ENCODE measurements at regions not wholly inside any gene's neighbourhood (a gene's known extent, or its start where the extent isn't known, plus 50 kb on each side); places are given as distances from the start of the nearest gene placed in this dataset.

- DNase-seq (ENCODE audit: low read depth in 1 of 2, low spot score in 2 of 2): no peak
- 87% methylated on average over 9 of the region's 9 CpGs; no CpG with 5 or more reads in 1 of the 2 experiments for WGBS, 2 experiments (ENCODE audit: extremely low coverage in 1 of 2, insufficient coverage in 1 of 2, insufficient read length in 1 of 2, insufficient replicate concordance in 2 of 2, low coverage in 1 of 2, low lambda C conversion rate in 2 of 2, missing lambda C conversion rate in 1 of 2)
- TF ChIP-seq, protein P1, sequence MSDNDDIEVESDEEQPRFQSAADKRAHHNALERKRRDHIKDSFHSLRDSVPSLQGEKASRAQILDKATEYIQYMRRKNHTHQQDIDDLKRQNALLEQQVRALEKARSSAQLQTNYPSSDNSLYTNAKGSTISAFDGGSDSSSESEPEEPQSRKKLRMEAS (IDR thresholded peaks at IDR 0.05): no peak
- no peak for TF ChIP-seq SP2 (IDR thresholded peaks at IDR 0.05; ENCODE audit: low read length)
- TF ChIP-seq PHF8 (conservative IDR thresholded peaks at IDR 0.05; ENCODE audit: low read depth, low read length): no peak
- no peak for TF ChIP-seq POLR2A (IDR thresholded peaks at IDR 0.05; ENCODE audit: control extremely low read depth in 1 of 2, low read depth in 2 of 2, low read length in 2 of 2)
- no peak for TF ChIP-seq HDAC6 (IDR thresholded peaks at IDR 0.05; ENCODE audit: low read depth, low read length)
- TF ChIP-seq CTCF (IDR thresholded peaks at IDR 0.05; ENCODE audit: control extremely low read depth in 1 of 3, insufficient read depth in 1 of 3, low read depth in 1 of 3, low read length in 3 of 3): no peak
- TF ChIP-seq, protein P2, sequence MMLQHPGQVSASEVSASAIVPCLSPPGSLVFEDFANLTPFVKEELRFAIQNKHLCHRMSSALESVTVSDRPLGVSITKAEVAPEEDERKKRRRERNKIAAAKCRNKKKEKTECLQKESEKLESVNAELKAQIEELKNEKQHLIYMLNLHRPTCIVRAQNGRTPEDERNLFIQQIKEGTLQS (IDR thresholded peaks at IDR 0.05; ENCODE audit: insufficient read depth, low read depth, low read length): no peak
- TF ChIP-seq RNF2 (IDR thresholded peaks at IDR 0.05; ENCODE audit: borderline replicate concordance, low read depth, low read length, missing control alignments, poor library complexity, severe bottlenecking): no peak
- TF ChIP-seq SP4 (IDR thresholded peaks at IDR 0.05; ENCODE audit: low read length): no peak
These were observed 204.2 kb downstream of the EMX2 start for GRCh38 chr10:117746541-117747448.

More at GRCh38 chr10:117746541-117747448, 204.2 kb downstream of the EMX2 start:
- Histone ChIP-seq H2BK12ac (ENCODE audit: low read depth, low read length) (no peak overlapping the region), H2BK5ac (ENCODE audit: low read depth, low read length) (no peak overlapping the region), H3K9ac (replicated peaks in 1 of 4; ENCODE audit: extremely low read depth in 1 of 4, low read depth in 3 of 4, low read length in 3 of 4) (no peak overlapping the region), H4K20me1 (replicated peaks in 1 of 2; ENCODE audit: control insufficient read depth in 1 of 2, insufficient read depth in 2 of 2, low read length in 2 of 2) (no peaks in the 10 kb centered on the region), H4K8ac (ENCODE audit: extremely low read depth, insufficient read depth, low read length) (no peak overlapping the region), H3K4me1 (replicated peaks in 1 of 4; ENCODE audit: control insufficient read depth in 3 of 4, insufficient read depth in 4 of 4, low read length in 3 of 4) (no peaks in the 10 kb centered on the region), H3K56ac (replicated peaks; ENCODE audit: insufficient read length, low read depth, low read length) (no peak overlapping the region), H4K91ac (replicated peaks; ENCODE audit: insufficient read length, low read length) (no peak overlapping the region), H2BK20ac (ENCODE audit: low read length) (no peak overlapping the region), H3K14ac (ENCODE audit: insufficient read length) (no peak overlapping the region), H3K4ac (replicated peaks; ENCODE audit: insufficient read length, low read depth, low read length) (no peak overlapping the region), H3K4me2 (ENCODE audit: insufficient read depth in 1 of 2, low read depth in 2 of 2, low read length in 2 of 2) (no peak overlapping the region), H3K23me2 (ENCODE audit: low read depth, low read length) (no peaks in the 10 kb centered on the region), H3K9me3 (ENCODE audit: insufficient read depth in 2 of 2, low read depth in 1 of 2, low read length in 1 of 2) (no peaks in the 10 kb centered on the region), H3K23ac (ENCODE audit: insufficient read length) (no peak overlapping the region), H2AK5ac (ENCODE audit: low read depth, low read length) (no peak overlapping the region), H3K79me1 (ENCODE audit: low read depth, low read length) (no peaks in the 10 kb centered on the region), H3K4me3 (ENCODE audit: extremely low read depth in 1 of 4, insufficient read depth in 2 of 4, low read depth in 3 of 4, low read length in 4 of 4) (no peak overlapping the region), H3K18ac (ENCODE audit: extremely low read depth, low read length) (no peak overlapping the region), H2AFZ (ENCODE audit: low read length) (no peak overlapping the region), H2BK15ac (ENCODE audit: low read length) (no peak overlapping the region), H4K5ac (ENCODE audit: insufficient read length, low read depth, low read length) (no peak overlapping the region), H3K79me2 (ENCODE audit: control insufficient read depth in 1 of 2, insufficient read depth in 2 of 2, low read length in 2 of 2) (no peaks in the 10 kb centered on the region), H2BK120ac (replicated peaks; ENCODE audit: low read depth, low read length) (no peak overlapping the region), H3K36me3 (ENCODE audit: control insufficient read depth in 2 of 4, insufficient read depth in 4 of 4, low read length in 3 of 4) (no peaks in the 10 kb centered on the region), H3K27me3 (replicated peaks in 1 of 4; ENCODE audit: control insufficient read depth in 3 of 4, extremely low read depth in 1 of 4, insufficient read depth in 3 of 4, low read length in 3 of 4) (no peaks in the 10 kb centered on the region; a peak in 1 of 7 replicates), H3K27ac (ENCODE audit: low read depth, low read length) (no peak overlapping the region)
- no peak for FAIRE-seq
- POLR2A ChIA-PET (ENCODE audit: partially characterized antibody): interaction anchor here (1.3 kb wide), 1 partner anchor 15 kb away, joined by 3 read pairs; no protein-coding TSS in a partner anchor
- CTCF ChIA-PET (ENCODE audit: partially characterized antibody): interaction anchor here (0.9 to 1.1 kb wide), 2 partner anchors 16 to 25 kb away, joined by 3 to 6 read pairs; no protein-coding TSS in a partner anchor

All from H1 (cell line).